ENCODE measurements at regions not wholly inside any gene's neighbourhood (a gene's known extent, or its start where the extent isn't known, plus 50 kb on each side); places are given as distances from the start of the nearest gene placed in this dataset.

DNA sequence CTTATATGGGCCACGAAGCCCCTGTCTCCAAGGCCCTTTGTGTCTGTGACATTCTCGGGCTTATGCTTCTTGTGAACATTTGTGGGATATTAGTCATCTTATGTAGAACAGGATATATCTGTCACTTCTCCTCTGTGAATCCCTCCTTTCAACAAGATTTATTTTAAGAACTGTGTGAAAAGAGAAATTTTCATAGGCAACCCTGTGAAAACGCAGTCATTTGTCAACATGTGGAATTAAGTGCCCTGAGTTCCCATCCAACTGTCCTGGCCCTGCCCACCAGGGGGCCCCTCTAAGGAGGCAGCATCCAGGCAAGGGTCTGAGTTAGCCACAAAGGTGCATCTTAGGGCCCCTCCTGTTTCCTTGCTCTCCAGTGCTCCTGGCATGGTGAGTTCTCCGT is 76.8 kb upstream of the CHRNA7 start:
- Histone ChIP-seq H3K27ac (no peak overlapping the region), H3K27me3 (no peaks in the 10 kb centered on the region), H3K9me3 (peaks cover 8 to 14% of the 10 kb centered on the region in 2 donors), H3K4me1 (no peaks in the 10 kb centered on the region), H3K4me3 (no peak overlapping the region), H3K36me3 (no peaks in the 10 kb centered on the region)
- WGBS, 2 donors (ENCODE audit: low coverage in 1 of 2): 78 to 88% methylated on average over 2 to 4 of the region's 4 CpGs
- in situ Hi-C loops (cut with MboI; ENCODE audit: low pct_ligation_motif_present in 1 of 4, low pct_unique_long_range_greater_than_20kb in 1 of 4, low sequenced_read_pairs in 3 of 4) (no loop called here), intact Hi-C loops (cut with DNase I; ENCODE audit: low total_unique reads) (no loop called here)
- no peak for DNase-seq
- TF ChIP-seq POLR2A (IDR thresholded peaks at IDR 0.05) (no peak), EP300 (IDR thresholded peaks at IDR 0.05; ENCODE audit: low read depth) (no peak), POLR2AphosphoS5 (IDR thresholded peaks at IDR 0.05) (no peak)

GRCh38 chr15:31954374-31955172 is 75.7 kb upstream of the CHRNA7 start:
- Histone ChIP-seq H3K27ac (no peak overlapping the region), H3K36me3 (no peaks in the 10 kb centered on the region), H3K27me3 (no peaks in the 10 kb centered on the region), H3K4me3 (no peak overlapping the region), H3K9me3 (peaks cover 10 to 15% of the 10 kb centered on the region in 2 donors), H3K4me1 (no peaks in the 10 kb centered on the region)
- 64 to 74% methylated on average over 1 to 8 of the region's 8 CpGs for WGBS, 2 donors (ENCODE audit: low coverage in 1 of 2)
- no peak for TF ChIP-seq POLR2A (IDR thresholded peaks at IDR 0.05)
- TF ChIP-seq, protein P1, sequence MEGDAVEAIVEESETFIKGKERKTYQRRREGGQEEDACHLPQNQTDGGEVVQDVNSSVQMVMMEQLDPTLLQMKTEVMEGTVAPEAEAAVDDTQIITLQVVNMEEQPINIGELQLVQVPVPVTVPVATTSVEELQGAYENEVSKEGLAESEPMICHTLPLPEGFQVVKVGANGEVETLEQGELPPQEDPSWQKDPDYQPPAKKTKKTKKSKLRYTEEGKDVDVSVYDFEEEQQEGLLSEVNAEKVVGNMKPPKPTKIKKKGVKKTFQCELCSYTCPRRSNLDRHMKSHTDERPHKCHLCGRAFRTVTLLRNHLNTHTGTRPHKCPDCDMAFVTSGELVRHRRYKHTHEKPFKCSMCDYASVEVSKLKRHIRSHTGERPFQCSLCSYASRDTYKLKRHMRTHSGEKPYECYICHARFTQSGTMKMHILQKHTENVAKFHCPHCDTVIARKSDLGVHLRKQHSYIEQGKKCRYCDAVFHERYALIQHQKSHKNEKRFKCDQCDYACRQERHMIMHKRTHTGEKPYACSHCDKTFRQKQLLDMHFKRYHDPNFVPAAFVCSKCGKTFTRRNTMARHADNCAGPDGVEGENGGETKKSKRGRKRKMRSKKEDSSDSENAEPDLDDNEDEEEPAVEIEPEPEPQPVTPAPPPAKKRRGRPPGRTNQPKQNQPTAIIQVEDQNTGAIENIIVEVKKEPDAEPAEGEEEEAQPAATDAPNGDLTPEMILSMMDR (IDR thresholded peaks at IDR 0.05): no peak
- TF ChIP-seq POLR2AphosphoS5 (IDR thresholded peaks at IDR 0.05): no peak
- no peak for TF ChIP-seq EP300 (IDR thresholded peaks at IDR 0.05; ENCODE audit: low read depth)
- in situ Hi-C loops (cut with MboI; ENCODE audit: low pct_ligation_motif_present in 1 of 4, low pct_unique_long_range_greater_than_20kb in 1 of 4, low sequenced_read_pairs in 3 of 4): no loop called here
- intact Hi-C loops (cut with DNase I; ENCODE audit: low total_unique reads): no loop called here
- no peak for DNase-seq

DNA sequence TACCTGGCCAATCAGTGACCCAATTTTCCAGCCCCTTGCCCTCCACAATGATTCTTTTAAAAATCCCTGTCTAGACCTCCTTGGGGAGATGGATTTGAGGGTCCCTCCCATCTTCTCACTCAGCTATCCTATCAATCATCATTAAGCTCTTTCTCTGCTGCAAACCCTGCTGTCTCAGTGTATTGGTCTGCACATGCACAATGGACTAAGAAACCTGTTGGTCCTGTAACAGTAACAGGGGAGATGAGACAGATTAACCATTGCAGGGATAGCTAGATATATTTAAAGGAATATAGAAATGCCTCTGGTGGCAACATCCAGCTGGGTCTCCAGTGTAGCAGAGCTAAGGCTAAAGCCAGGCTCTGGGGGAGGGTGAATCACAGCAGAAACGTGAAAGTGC is 74.6 kb upstream of the CHRNA7 start:
- DNase-seq: no peak
- 58% methylated on average over 1 of the region's 1 CpG; no CpG with 5 or more reads in 1 of the 2 donors for WGBS, 2 donors (ENCODE audit: low coverage in 1 of 2)
- Histone ChIP-seq H3K4me3 (no peak overlapping the region), H3K27me3 (no peaks in the 10 kb centered on the region), H3K36me3 (no peaks in the 10 kb centered on the region), H3K27ac (no peak overlapping the region), H3K4me1 (peaks cover 0 to 4% (median 0%) of the 10 kb centered on the region in 4 donors), H3K9me3 (peaks cover 12 to 24% of the 10 kb centered on the region in 2 donors)
- TF ChIP-seq EP300 (IDR thresholded peaks at IDR 0.05; ENCODE audit: low read depth) (no peak), POLR2A (IDR thresholded peaks at IDR 0.05) (no peak), POLR2AphosphoS5 (IDR thresholded peaks at IDR 0.05) (no peak)
- TF ChIP-seq, protein P1 (IDR thresholded peaks at IDR 0.05): no peak
- in situ Hi-C loops (cut with MboI; ENCODE audit: low pct_ligation_motif_present in 1 of 4, low pct_unique_long_range_greater_than_20kb in 1 of 4, low sequenced_read_pairs in 3 of 4) (no loop called here), intact Hi-C loops (cut with DNase I; ENCODE audit: low total_unique reads) (no loop called here)

DNA sequence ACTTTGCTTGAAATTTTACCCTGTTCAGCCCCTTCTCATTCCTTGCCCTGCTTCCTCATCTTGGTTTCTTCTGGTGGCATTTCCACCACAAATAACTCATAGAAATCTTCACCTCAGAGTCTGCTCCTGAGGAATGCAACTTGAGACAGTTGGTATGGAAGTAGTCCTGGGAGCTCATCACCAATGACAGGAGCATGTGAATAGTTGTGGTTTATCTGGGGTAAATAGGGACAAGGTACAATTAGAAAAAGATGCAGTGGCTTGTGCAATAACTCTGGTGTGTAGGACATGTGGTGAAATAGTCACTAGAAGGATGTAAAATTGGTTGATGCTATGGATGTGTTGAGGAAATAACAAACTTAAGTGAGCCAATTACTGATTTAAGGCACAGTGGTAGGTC is 72.7 kb upstream of the CHRNA7 start:
- H3K36me3 ChIP-seq: no peaks in the 10 kb centered on the region
- H3K4me3 ChIP-seq: no peak overlapping the region
- H3K27me3 ChIP-seq: no peaks in the 10 kb centered on the region
- intact Hi-C loops (cut with DNase I; ENCODE audit: low total_unique reads) (no loop called here), in situ Hi-C loops (cut with MboI; ENCODE audit: low pct_ligation_motif_present in 1 of 4, low pct_unique_long_range_greater_than_20kb in 1 of 4, low sequenced_read_pairs in 3 of 4) (no loop called here)
- H3K4me1 ChIP-seq: peaks cover 0 to 6% (median 0%) of the 10 kb centered on the region in 4 donors
- H3K27ac ChIP-seq: no peak overlapping the region
- DNase-seq: no peak
- TF ChIP-seq POLR2A (IDR thresholded peaks at IDR 0.05) (no peak), EP300 (IDR thresholded peaks at IDR 0.05; ENCODE audit: low read depth) (no peak), POLR2AphosphoS5 (IDR thresholded peaks at IDR 0.05) (no peak)
- TF ChIP-seq, protein P1 (IDR thresholded peaks at IDR 0.05): no peak
- H3K9me3 ChIP-seq: peaks cover 12 to 24% of the 10 kb centered on the region in 2 donors

Measured in transverse colon (tissue), 4 donors.